GM18861 (cell line): ENCODE measurements at regions not wholly inside any gene's neighbourhood (a gene's known extent, or its start where the extent isn't known, plus 50 kb on each side); places are given as distances from the start of the nearest gene placed in this dataset.

ENCODE experiments used
- ATAC-seq: cut with Tn5 transposase; IDR thresholded peaks from one replicate; pipeline ENCODE4 v1.9.1; 2021; ENCODE audit not compliant: unreplicated experiment

DNA sequence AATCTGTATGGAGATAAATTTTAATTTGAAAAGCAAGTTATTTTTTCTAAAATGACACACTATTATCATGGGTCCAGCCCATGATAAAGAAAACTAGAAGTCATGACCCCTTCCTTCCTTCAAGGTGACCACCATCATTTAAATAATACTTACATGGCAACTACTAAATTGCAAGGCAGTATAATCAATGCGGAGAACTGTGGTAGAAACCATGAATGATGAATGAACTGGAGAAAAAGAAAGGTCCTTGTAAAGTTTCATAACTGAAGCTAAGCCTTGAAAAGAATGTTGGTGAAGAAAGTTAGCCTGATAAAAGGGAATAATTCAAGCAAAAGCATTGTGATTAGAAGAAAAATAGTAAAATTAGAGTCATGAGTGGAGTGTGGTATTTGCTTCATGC lies 222.9 kb upstream of the TBC1D5 start:
- no peak for ATAC-seq

GRCh38 chr3:17964108-17964507 lies 221.7 kb upstream of the TBC1D5 start:
- ATAC-seq: no peak

DNA sequence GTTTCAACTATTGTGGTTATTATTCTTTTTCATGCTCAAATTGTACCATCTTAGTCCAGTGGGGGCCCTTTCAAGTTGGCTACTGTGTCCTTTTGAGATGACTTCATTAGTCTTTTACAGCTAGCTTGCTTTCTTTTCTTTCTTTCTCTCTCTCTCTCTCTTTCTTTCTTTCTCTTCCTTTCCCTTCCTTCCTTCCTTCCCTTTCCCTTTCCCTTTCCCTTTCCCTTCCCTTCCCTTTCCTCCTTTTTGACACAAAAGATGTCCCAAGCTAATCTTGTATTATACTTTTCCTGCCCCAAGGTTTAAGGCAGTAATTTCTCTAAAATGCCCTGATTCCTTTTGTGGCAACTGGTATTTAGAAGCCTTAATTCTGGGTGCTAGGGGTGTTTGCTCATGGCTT lies 213.0 kb upstream of the TBC1D5 start:
- ATAC-seq: no peak

- ATAC-seq: no peak
Measured at GRCh38 chr3:17954801-17955200, 212.4 kb upstream of the TBC1D5 start.

DNA sequence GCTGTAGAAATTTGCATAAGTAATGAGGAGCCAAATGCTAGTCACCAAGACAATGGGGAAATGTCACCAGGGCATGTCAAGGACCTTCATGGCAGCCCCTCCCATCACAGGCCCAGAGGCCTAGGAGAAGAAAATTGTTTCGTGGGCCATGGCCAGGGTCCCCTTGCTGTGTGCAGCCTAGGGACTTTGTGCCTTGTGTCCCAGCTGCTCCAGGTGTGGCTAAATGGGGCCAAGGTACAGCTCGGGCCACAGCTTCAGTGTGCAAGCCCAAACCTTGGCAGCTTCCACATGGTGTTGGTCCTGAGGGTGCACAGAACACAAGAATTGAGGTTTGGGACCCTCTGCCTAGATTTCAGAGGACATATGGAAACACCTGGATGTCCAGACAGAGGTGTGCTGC lies 208.8 kb upstream of the TBC1D5 start:
- no peak for ATAC-seq

- ATAC-seq: no peak
Measured at GRCh38 chr3:17949101-17949500, 206.7 kb upstream of the TBC1D5 start.

- ATAC-seq: no peak
Measured at GRCh38 chr3:17947833-17948232, 205.4 kb upstream of the TBC1D5 start.

- no peak for ATAC-seq
Measured at GRCh38 chr3:17946619-17947018, 204.2 kb upstream of the TBC1D5 start.

- ATAC-seq: no peak
Measured at GRCh38 chr3:17945799-17946399, 203.5 kb upstream of the TBC1D5 start.

DNA sequence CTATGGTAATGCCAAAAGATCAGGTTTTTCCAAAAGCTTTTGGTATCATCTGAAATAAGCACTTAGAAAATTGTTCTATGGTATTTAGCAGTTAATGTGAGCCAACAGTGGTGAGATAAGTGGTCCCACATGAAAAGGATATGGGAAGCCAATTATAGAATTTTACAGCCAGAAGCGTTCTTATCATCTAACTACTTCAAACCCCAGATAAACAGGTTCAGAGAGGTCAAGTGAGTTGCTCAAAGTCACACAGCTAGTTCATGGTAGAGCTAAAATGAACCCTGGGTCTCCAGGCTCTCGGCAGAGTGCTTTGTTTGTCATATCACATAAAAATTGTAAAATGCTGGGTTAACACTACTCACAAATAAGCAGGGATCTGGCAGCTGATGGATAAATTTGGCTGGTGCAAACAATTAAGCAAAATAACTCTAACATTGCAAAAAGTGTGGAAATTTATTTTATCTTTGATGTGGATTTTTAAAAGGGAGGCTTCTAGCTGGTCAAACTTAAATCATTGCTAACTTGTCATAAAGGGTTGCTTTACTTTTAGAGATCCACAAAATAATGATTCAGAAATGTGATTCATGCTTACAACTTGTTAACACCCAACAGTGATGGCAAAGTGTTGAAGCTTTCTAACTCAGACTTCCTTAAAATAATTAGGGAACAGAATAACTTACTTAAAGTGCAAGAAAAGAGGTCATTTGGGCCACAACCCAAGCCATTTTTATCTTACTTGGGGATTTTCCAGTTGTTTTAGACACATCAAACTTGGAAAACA lies 202.8 kb upstream of the TBC1D5 start:
- ATAC-seq: no peak

GRCh38 chr3:17942856-17943255 lies 200.4 kb upstream of the TBC1D5 start:
- ATAC-seq: no peak

DNA sequence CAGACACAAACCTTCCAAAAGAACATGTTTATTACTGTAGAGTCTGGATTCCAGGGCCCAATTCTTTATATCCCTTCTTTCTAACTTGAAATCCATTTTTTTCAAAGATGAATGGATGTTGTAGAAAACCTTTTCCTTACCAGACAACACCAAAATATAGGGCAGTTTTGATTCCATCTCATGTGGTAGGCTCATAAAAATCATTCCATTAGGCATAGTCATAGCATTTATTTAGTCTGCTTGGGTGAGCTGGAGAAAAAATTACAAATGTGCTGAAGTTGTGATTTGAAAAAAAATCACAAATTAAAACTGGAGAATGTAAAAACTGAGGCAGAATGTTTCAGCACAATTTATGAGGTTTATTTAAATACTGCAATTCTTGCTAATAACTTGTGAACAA lies 199.3 kb upstream of the TBC1D5 start:
- ATAC-seq: no peak

DNA sequence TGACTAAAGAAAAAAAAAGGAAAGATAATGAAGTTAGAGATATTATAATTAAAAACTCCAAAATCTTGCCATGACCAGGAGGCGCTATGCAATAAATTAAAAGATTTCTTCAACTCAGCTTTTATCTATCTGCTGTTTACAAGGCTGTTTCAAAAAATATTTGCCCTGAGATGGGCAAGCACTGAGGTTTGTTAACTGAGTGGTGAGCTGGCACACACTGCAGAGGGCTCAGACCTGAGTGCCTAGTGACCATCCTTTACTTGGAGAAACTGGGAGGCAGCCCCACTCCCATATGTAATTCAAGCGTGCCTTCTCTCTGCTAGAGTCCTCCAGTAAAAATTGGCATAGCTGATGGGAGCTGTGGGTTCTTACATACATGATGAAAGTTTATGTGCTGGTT lies 198.7 kb upstream of the TBC1D5 start:
- ATAC-seq: no peak

DNA sequence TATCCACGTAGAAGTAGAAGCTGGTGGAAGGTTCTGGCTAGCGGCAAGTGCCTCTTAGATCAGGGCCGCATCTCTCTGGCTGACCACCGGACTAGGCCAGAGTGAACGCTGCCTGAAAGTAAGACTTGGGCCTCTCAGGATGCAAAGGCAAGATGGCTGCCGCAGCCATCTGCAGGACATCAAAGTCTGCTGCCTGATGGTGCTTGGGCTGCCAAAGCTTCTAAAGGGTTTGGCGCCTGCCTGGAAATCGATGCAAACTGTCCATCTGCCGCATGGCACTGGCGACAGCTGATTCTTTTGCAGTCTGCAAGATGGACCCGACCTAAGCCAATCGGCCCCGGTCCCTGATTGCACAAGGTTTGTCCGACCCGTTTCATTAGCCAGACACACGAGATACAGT lies 196.7 kb upstream of the TBC1D5 start:
- ATAC-seq: no peak

DNA sequence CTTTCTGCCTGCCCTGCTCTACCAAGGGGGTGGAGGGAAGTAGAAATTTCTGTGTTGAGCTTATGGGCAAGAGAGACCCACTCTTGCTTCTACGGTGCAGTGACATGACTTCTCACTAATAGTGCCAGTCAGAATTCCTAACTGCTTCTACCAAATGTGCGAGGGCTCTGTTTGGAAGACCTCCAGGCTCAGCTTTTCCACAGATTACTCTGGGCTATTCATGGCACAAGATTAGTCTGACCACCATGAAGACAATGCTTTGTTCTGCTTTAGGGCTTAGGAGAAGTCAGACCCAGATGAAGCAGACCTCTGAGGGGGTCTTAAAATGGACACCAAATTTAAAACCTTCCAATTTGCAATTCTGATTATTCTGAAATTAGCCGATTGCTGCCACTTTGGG lies 195.9 kb upstream of the TBC1D5 start:
- ATAC-seq: no peak

DNA sequence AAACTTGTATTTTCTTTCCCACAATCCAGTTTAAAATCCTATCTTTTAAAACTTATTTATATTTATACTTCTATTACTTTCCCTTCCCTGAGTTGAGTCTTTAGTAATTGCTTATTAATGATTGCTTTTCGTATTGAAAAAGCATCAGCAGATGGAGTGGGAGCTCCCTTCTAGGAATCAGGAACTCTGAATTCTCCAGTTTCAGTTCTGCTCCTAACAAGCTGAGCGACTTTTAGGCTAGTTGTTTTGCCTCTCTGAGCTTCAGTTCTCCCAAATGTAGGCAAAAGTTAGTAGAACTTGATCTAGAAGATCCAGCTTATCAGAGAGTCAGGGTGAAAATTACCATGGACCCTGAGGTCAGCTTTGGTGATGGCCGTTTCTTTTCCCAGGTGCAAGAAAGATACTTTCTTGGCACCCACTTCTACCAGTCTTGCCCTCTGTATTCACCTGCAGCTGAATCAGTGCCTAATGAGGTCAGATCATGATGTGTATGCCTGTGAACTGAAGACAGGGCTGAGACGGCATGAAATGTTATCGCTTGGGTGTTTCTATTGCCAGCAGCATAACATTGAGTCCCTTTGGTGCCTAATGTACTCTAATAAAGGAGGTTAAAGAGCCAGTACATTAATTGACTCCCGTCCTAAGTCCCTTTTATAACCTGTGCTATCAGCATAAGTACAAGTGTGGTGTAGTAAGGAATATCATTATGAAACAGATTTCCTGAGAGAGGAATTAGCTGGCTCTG lies 194.5 kb upstream of the TBC1D5 start:
- no peak for ATAC-seq

DNA sequence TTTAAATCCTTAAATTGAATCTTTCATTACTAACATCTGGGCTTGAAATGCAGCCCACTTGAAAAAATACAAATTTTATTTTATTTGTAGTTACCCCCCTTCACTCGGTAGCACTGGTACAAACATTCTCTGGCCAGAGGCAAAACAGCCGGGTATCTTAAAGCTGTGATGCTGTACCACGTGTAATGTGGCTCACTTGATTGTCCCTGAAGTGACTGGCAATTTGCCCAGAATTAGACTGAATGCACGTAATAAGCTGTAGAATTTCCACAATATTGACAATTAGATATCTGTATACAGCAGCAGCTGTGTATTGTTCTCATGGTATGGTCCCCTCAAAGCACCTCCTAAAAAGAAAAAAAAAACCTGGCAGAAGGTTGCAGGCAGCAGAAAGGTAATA lies 192.8 kb upstream of the TBC1D5 start:
- ATAC-seq: no peak

- no peak for ATAC-seq
Measured at GRCh38 chr3:17932136-17932771, 189.8 kb upstream of the TBC1D5 start.

GRCh38 chr3:17931131-17931530 lies 188.7 kb upstream of the TBC1D5 start:
- ATAC-seq: no peak

- ATAC-seq: no peak
Measured at GRCh38 chr3:17928502-17929145, 186.2 kb upstream of the TBC1D5 start.

DNA sequence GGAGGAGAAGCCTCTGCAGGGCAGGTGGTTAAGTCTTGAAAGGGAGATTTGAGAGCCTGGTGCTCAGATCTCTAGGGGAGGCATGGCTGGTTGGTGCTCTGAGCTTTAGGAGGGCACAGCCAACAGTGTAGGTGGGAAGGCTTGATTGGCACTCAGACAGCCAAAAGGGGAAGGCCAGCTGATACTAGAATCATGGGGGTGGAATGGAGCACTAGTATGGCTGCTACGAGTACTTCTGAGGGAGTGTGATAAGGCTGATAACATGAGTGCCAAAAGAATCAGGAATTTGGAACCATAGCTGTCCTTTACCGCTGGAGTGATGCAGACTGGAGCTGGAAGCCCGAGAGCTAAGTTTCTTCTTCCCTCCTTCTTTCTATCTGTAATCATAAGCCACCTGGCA lies 184.6 kb upstream of the TBC1D5 start:
- no peak for ATAC-seq
